ENCODE measurements at regions not wholly inside any gene's neighbourhood (a gene's known extent, or its start where the extent isn't known, plus 50 kb on each side); places are given as distances from the start of the nearest gene placed in this dataset.
"Not testable (repeated sequence)": the region's sequence is repeated elsewhere in the genome, so short reads cannot be mapped to it uniquely, and the experiment has no call there.

DNA sequence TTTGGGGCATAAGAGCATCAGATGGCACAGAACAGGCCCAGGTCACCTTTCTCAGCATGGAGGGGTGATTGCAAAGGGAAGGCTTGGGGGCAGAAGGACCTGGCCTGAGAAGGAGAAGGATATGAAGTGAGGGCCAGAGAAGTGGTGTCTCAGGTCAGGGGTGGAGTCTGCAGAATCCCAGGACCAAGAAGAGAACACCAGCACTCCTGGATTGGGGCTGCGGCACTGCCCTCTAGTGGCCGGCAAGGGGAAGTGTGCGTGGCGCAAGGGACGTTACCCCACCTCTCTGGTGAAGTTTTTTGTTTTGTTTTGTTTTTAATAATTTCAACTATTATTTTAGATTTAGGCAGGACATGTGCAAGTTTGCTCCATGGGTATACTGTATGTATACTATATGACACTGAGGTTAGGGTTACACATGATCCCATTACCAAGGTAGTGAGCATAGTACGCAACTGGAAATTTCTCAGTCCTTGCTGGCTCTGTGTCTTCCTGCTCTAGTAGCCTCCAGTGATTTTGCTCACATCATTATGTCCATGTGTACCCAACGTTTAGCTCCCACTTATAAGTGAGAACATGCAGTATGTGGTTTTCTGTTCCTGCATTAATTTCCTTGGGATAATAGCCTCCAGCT is 1548.6 kb downstream of the EFNA5 start:
- DNase-seq, result peak; percentile 28
- no peak for ATAC-seq

GRCh38 chr5:106116682-106117081 is 1554.1 kb downstream of the EFNA5 start:
- no peak for ATAC-seq
- no peak for DNase-seq

GRCh38 chr5:106113922-106114321 is 1556.8 kb downstream of the EFNA5 start:
- DNase-seq (no peak), ATAC-seq (no peak)

DNA sequence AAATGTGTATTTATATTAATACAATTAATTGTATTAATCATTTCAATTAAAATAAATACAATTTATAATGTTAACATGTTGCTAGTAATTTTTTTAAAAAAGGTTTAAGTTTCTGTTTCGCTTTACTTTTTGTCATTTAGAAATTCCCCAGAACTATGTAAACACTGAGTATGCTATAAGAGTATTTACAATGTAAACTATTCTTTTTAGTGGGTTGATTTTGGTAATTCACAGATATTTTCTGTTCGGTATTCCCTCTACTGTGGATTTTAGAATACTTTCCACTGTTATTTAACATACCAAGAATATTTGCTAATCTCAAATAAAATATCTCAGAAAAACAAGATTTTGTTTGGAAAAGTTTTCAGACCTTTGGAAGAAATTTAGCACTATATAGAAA is 1564.4 kb downstream of the EFNA5 start:
- ATAC-seq (no peak), DNase-seq (no peak)

GRCh38 chr5:106097340-106097739 is 1573.4 kb downstream of the EFNA5 start:
- ATAC-seq (no peak), DNase-seq (no peak)

GRCh38 chr5:106094839-106095238 is 1575.9 kb downstream of the EFNA5 start:
- ATAC-seq (no peak), DNase-seq (no peak)

DNA sequence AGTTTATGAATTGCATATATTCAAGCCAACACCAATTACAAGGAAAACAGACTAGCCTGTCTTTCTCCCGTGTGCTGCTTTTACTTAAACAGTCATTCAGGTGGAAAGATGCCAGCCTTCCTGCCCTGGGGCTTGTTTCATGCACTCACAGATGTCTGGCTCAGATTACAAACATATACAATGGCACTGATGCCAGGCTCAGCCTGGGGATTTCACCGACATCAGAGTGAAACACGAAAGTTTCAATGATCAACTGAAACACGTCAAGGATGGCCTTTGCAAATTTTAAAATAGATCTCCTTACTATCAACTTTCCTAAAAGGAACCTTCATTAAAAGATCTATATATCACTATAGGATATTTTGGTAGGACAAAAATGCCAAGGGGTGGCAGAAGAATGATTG is 1576.5 kb downstream of the EFNA5 start:
- no peak for DNase-seq
- ATAC-seq, result no peak

GRCh38 chr5:106093134-106093533 is 1577.6 kb downstream of the EFNA5 start:
- DNase-seq (no peak), ATAC-seq (no peak)

DNA sequence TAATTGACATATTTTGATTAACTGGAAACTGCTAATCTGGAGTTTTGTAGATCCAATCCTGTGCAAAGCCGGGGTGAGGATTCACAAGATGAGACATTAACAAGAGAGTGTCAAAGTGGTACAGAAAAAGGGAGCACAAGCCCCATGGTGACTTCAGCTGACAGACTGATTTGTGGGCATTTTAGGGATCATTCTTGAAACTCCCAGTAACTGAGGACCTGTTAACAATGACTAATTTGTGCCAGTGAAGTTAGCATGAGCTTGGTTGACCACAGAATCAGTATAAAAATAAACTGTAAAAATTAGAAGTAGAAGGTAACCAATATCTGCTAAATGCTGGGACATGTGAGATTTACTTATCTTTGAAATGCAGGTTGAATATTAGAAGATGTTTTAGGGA is 1578.3 kb downstream of the EFNA5 start:
- no peak for DNase-seq
- ATAC-seq, result no peak

DNA sequence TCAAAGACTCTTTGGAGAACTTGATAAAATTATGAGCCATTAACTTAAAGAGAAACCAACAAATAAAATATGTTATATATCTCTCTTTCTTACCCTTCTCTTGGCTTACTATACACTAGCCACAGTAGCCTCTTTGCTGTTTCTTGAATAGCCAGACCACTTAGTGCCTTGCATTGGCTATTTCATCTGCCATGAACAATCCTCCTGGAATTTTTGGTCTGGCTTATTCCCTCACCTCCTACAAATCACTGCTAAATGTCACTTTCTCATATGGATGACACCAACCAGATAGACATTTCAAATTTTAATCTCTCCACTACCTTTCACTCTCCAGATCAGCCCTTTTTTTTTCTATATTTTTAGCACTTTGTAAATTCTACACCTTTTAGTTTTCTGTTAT is 1581.7 kb downstream of the EFNA5 start:
- no peak for ATAC-seq
- DNase-seq, result no peak

DNA sequence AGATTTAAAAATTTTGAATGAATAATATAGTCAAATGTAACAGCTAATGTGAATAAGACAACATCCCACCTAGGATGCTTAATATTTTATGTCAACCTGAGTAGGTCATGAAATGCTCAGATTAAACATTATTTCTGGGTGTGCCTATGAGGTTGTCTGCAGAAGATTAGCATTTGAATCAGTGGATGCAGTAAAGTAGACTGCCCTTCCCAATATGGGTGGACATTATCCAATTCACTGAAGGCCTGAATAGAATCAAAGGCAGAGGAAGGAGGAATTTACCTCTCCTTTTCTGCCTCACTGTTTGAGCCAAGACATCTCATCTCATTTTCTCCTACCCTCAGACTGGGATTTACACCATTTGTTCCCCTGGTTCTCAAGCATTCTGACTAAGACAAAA is 1582.3 kb downstream of the EFNA5 start:
- ATAC-seq (no peak), DNase-seq (no peak)

- ATAC-seq, result no peak
- no peak for DNase-seq
These were observed 1584.4 kb downstream of the EFNA5 start for GRCh38 chr5:106086352-106086751.

GRCh38 chr5:106085556-106085955 is 1585.2 kb downstream of the EFNA5 start:
- DNase-seq (no peak), ATAC-seq (no peak)

DNA sequence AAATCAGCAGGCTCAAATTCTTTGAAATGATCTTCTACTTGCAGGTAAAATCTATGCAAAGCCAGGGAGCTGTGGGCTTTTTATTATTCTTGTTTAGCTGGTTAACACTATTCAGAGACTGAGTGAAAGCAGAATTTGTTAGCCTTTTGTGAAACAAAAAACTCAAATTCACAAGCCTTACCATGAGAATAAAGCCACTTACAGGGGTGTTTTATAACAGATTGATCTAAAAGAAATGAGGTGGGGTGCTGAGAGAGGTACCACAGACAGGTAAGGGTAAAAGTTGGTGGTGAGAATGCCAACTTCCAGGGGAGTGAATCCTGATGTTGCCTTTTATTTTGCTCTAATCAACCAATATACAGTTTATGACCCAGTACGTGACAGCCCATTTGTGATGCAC is 1585.6 kb downstream of the EFNA5 start:
- ATAC-seq (no peak), DNase-seq (no peak)

DNA sequence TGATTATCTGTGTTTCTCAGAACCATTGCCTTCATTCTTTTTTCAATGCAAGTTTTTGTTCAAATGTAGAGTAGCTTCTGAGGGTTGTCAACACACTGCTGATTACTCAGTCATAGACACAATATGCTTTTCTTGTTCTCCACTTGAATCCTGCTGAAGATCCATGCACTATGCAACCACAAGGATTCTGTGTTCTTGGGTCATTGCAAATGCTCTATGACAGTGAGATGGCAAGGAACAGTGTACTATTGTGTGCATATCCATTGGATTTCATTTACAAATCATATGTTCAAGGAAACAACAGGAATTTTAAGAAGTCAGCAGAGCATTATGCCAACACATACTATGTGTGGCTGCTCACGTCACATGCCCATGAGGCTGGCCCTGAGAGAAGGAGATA is 1590.2 kb downstream of the EFNA5 start:
- DNase-seq, result no peak
- no peak for ATAC-seq

GRCh38 chr5:106076655-106077054 is 1594.1 kb downstream of the EFNA5 start:
- no peak for ATAC-seq
- no peak for DNase-seq

GRCh38 chr5:106072208-106072607 is 1598.5 kb downstream of the EFNA5 start:
- DNase-seq, result no peak
- ATAC-seq, result no peak

DNA sequence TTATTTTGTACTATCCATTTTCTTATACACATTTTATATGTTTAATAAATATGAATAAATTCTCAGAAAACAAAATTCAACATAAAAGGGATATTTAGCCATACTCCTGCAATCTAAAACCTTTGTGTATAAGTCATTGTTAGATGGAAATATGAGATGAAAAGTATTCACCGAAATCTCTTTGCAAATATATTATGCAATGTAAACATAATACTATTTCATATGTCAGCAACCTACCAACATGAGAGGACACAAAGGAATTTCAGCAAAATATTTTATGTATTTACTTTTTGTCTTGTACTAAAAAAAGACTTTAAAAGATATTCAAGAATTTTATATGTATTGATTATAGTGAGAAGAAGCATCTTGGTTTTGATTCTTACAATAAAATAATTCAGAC is 1623.4 kb downstream of the EFNA5 start:
- no peak for DNase-seq
- no peak for ATAC-seq

DNA sequence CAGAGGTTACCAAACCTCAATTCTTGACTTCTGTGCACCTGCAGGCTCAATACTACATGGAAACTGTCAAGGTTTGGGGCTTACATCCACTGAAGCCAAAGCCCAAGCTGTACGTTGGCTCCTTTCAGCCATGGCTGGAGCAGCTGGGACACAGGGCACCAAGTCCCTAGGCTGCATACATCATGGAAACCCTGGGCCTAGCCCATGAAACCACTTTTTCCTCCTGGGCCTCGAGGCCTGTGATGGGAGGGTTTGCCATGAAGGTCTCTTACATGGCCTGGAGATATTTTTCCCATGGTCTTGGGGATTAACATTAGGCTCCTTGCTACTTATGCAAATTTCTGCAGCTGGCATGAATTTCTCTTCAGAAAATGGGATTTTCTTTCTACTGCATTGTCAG is 1638.7 kb downstream of the EFNA5 start:
- not testable (repeated sequence) for DNase-seq, ATAC-seq

GRCh38 chr5:106028314-106028713 is 1642.4 kb downstream of the EFNA5 start:
- no peak for ATAC-seq
- no peak for DNase-seq

DNA sequence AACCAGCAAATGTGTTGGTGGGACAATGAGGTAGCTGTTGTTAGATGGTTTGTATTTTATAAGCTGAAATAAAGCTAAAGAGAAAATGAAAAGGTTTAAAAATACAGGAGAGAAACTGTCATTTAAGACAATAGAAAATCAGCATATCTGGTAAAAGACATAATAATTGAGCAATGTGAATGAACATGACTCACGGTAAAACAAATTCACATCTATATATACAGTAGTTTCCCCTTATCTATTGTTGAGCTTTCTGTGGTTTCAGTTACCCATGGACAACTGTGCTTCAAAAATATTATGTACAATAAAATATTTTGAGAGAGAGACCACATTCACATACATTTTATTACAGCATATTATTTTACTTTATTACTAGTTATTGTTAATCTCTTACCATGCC is 1649.8 kb downstream of the EFNA5 start:
- ATAC-seq (no peak), DNase-seq (no peak)

GRCh38 chr5:106019261-106019660 is 1651.5 kb downstream of the EFNA5 start:
- no peak for DNase-seq
- ATAC-seq, result no peak

DNA sequence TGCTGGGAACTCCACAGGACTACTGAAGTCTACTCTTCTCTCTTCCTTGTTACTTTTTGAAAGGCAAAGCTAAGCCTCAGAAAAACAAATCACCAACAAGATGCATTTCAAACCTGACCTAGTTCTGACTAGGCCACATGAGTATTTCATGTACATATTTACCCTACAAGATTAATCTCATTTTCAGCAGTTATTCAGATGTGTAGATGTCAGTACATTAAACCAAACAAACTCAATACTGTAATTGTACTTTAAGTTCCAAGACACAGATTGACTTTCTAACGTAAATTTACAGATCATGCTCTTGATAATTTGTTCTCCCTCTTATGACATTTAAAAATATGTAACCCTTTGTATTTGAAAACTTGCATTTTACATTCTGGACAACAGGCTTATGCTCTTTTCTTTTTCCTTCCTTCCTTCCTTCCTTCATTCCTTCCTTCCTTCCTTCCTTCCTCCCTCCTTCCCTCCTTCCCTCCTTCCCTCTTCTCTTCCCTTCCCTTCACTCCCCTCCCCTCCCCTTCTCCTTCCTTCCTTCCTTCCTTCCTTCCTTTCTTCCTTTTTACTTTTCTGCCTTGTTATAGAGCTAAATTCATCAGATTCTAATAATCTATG is 1653.4 kb downstream of the EFNA5 start:
- ATAC-seq (no peak), DNase-seq (no peak)

DNA sequence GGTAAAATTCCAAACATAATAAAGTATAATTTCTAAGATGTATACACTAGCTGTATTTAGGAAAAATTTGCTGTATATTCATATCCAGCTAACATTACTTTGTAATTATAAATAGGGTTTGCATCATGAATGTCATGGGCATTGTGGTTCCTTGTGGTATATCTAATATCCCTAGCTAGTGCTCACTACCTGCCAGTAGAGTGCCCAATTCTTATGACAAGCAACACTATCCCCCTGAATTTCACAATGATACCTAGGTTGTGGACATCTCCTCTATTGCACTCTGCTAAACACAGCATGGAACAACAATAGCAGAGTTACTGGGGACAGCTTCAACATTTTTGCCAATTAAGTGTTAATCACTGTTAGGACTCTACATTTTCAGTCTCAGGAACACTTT is 1656.5 kb downstream of the EFNA5 start:
- DNase-seq (no peak), ATAC-seq (no peak)

GRCh38 chr5:106006242-106006641 is 1664.5 kb downstream of the EFNA5 start:
- ATAC-seq (no peak), DNase-seq (no peak)
